Smooth muscle cell (in vitro differentiated cells): ENCODE measurements at regions not wholly inside any gene's neighbourhood (a gene's known extent, or its start where the extent isn't known, plus 50 kb on each side); places are given as distances from the start of the nearest gene placed in this dataset.

Source experiments
- DNase-seq: peaks from one replicate; lab custom pipeline; 2025; ENCODE audit not compliant: unreplicated experiment; lab: John Stamatoyannopoulos, UW
- H2AFZ ChIP-seq: fragments of 200-600 bp; sonication (generic); 2 replicates; pipeline ENCODE4 v1.6.0; 2016; ENCODE audit warnings: antibody characterized with exemption, low read depth, mild to moderate bottlenecking
- H3F3A ChIP-seq: fragments of 200-600 bp; sonication (generic); 2 replicates; pipeline ENCODE4 v1.6.0; 2017; ENCODE audit warnings: antibody characterized with exemption, low read depth
- H3K27ac ChIP-seq: fragments of 200-600 bp; sonication (generic); 2 replicates; pipeline ENCODE4 v1.5.1; 2016; ENCODE audit warnings: low read depth, mild to moderate bottlenecking
- H3K27me3 ChIP-seq: fragments of 200-600 bp; sonication (generic); 2 replicates; pipeline ENCODE4 v1.6.1; 2016; ENCODE audit warnings: low read depth, mild to moderate bottlenecking
- H3K36me3 ChIP-seq: fragments of 200-600 bp; sonication (generic); 2 replicates; pipeline ENCODE4 v1.5.1; 2016; ENCODE audit warnings: low read depth
- H3K4me1 ChIP-seq: fragments of 200-600 bp; sonication (generic); 2 replicates; pipeline ENCODE4 v1.5.1; 2016; ENCODE audit warnings: low read depth
- H3K4me2 ChIP-seq: fragments of 200-600 bp; sonication (generic); 2 replicates; pipeline ENCODE4 v1.6.0; 2016; ENCODE audit warnings: mild to moderate bottlenecking
- H3K4me3 ChIP-seq: fragments of 200-600 bp; sonication (generic); 2 replicates; pipeline ENCODE4 v1.5.1; 2016; ENCODE audit warnings: mild to moderate bottlenecking
- H3K79me2 ChIP-seq: fragments of 200-600 bp; sonication (generic); 2 replicates; pipeline ENCODE4 v1.6.0; 2016; ENCODE audit warnings: low read depth, mild to moderate bottlenecking
- H3K9ac ChIP-seq: fragments of 200-600 bp; sonication (generic); 2 replicates; pipeline ENCODE4 v1.6.0; 2016; ENCODE audit warnings: low read depth
- H3K9me3 ChIP-seq: fragments of 200-600 bp; sonication (generic); replicated peaks from 2 replicates; pipeline ENCODE4 v1.5.1; 2016; ENCODE audit warnings: low read depth
- H4K20me1 ChIP-seq: fragments of 200-600 bp; sonication (generic); 2 replicates; pipeline ENCODE4 v1.6.0; 2016; ENCODE audit warnings: low read depth
- CTCF ChIP-seq: fragments of 200-600 bp; sonication (generic); IDR thresholded peaks from 2 replicates; pipeline ENCODE4 v1.5.1; 2017; ENCODE audit warnings: borderline replicate concordance, mild to moderate bottlenecking, antibody characterized with exemption; ENCODE audit not compliant: insufficient read depth, poor library complexity, severe bottlenecking
- WGBS: methylation state at CpG from one replicate; pipeline ENCODE4 v1.1.7; 2016; ENCODE audit warnings: low lambda C conversion rate; 5-methylcytosine and 5-hydroxymethylcytosine counted together

GRCh38 chrX:15087747-15088146, 182.1 kb downstream of the ASB9 start:
- no peak overlapping the region for H3K9ac ChIP-seq

GRCh38 chrX:15073313-15073712, 196.6 kb downstream of the ASB9 start:
- H2AFZ ChIP-seq, result no peak overlapping the region
- no peaks in the 10 kb centered on the region for H3K36me3 ChIP-seq
- H3K27ac ChIP-seq, result no peak overlapping the region
- H3K4me3 ChIP-seq, result no peak overlapping the region
- no peak overlapping the region for H3K4me2 ChIP-seq
- no peak overlapping the region for H3K9ac ChIP-seq
- H3K4me1 ChIP-seq, result no peaks in the 10 kb centered on the region
- H3F3A ChIP-seq, result no peaks in the 10 kb centered on the region
- no peaks in the 10 kb centered on the region for H3K9me3 ChIP-seq
- WGBS, result 66% methylated on average over 7 of the region's 7 CpGs
- no peaks in the 10 kb centered on the region for H3K27me3 ChIP-seq
- H3K79me2 ChIP-seq, result no peaks in the 10 kb centered on the region
- H4K20me1 ChIP-seq, result no peaks in the 10 kb centered on the region
- TF ChIP-seq CTCF, result no peak
- DNase-seq, result no peak

More at GRCh38 chrX:15087747-15088146, 182.1 kb downstream of the ASB9 start:
- Histone ChIP-seq H3K79me2 (no peaks in the 10 kb centered on the region), H3K36me3 (no peaks in the 10 kb centered on the region), H3F3A (no peaks in the 10 kb centered on the region), H2AFZ (no peak overlapping the region), H3K4me3 (no peak overlapping the region), H4K20me1 (no peaks in the 10 kb centered on the region), H3K4me1 (no peaks in the 10 kb centered on the region), H3K9me3 (no peaks in the 10 kb centered on the region), H3K27ac (no peak overlapping the region), H3K27me3 (no peaks in the 10 kb centered on the region), H3K4me2 (no peak overlapping the region)
- TF ChIP-seq CTCF, result no peak
- WGBS, result 74% methylated on average over 5 of the region's 5 CpGs
- no peak for DNase-seq

GRCh38 chrX:15072880-15073279, 197.0 kb downstream of the ASB9 start:
- no peak overlapping the region for H3K4me2 ChIP-seq
- DNase-seq, result no peak
- no peak overlapping the region for H3K4me3 ChIP-seq
- H3K79me2 ChIP-seq, result no peaks in the 10 kb centered on the region
- no peak overlapping the region for H3K9ac ChIP-seq
- H3F3A ChIP-seq, result no peaks in the 10 kb centered on the region
- 71% methylated on average over 3 of the region's 3 CpGs for WGBS
- no peaks in the 10 kb centered on the region for H3K36me3 ChIP-seq
- no peaks in the 10 kb centered on the region for H4K20me1 ChIP-seq
- H3K9me3 ChIP-seq, result no peaks in the 10 kb centered on the region
- H2AFZ ChIP-seq, result no peak overlapping the region
- no peaks in the 10 kb centered on the region for H3K27me3 ChIP-seq
- H3K27ac ChIP-seq, result no peak overlapping the region
- no peak for TF ChIP-seq CTCF
- H3K4me1 ChIP-seq, result no peaks in the 10 kb centered on the region

- no peaks in the 10 kb centered on the region for H3K36me3 ChIP-seq
- no peak overlapping the region for H3K27ac ChIP-seq
- no peaks in the 10 kb centered on the region for H3F3A ChIP-seq
- WGBS, result 55% methylated on average over 3 of the region's 3 CpGs
- no peak overlapping the region for H2AFZ ChIP-seq
- no peaks in the 10 kb centered on the region for H3K79me2 ChIP-seq
- H3K9ac ChIP-seq, result no peak overlapping the region
- no peak overlapping the region for H3K4me2 ChIP-seq
- no peaks in the 10 kb centered on the region for H3K9me3 ChIP-seq
- DNase-seq, result no peak
- H4K20me1 ChIP-seq, result no peaks in the 10 kb centered on the region
- H3K4me1 ChIP-seq, result no peaks in the 10 kb centered on the region
- no peak for TF ChIP-seq CTCF
- H3K4me3 ChIP-seq, result no peak overlapping the region
- H3K27me3 ChIP-seq, result no peaks in the 10 kb centered on the region
These were observed 197.6 kb downstream of the ASB9 start for GRCh38 chrX:15072259-15072658.
